ENCODE measurements at regions not wholly inside any gene's neighbourhood (a gene's known extent, or its start where the extent isn't known, plus 50 kb on each side); places are given as distances from the start of the nearest gene placed in this dataset.

- Histone ChIP-seq H3K27me3 (ENCODE audit: control insufficient read depth in 1 of 2, insufficient read depth in 2 of 2, low read length in 2 of 2) (no peaks in the 10 kb centered on the region), H3K36me3 (replicated peaks in 1 of 2; ENCODE audit: control insufficient read depth in 1 of 2, insufficient read depth in 2 of 2, low read length in 2 of 2) (peaks cover 0 to 1% of the 10 kb centered on the region in 2 experiments; a peak in 1 of 5 replicates), H3K27ac (ENCODE audit: extremely low read length, insufficient read depth, low read length) (no peak overlapping the region), H2AFZ (ENCODE audit: low read length) (no peak overlapping the region), H3K4me1 (ENCODE audit: insufficient read depth, low read length) (peaks cover 7% of the 10 kb centered on the region; the same call in 1 of the 2 replicates), H4K20me1 (ENCODE audit: insufficient read depth, low read length) (0 out of 2 replicates have a peak, but pooled peaks cover 3% of the 10 kb centered on the region), H3K9me3 (ENCODE audit: low read length) (no peaks in the 10 kb centered on the region), H3K4me2 (ENCODE audit: low read depth, low read length) (no peak overlapping the region), H3K79me2 (ENCODE audit: insufficient read depth, low read length) (no peaks in the 10 kb centered on the region), H3K9ac (ENCODE audit: insufficient read depth, low read depth, low read length) (no peak overlapping the region), H3K4me3 (replicated peaks in 1 of 3; ENCODE audit: insufficient read depth in 1 of 3, low read depth in 2 of 3, low read length in 3 of 3) (no peak overlapping the region)
- intact Hi-C loops (cut with micrococcal nuclease; ENCODE audit: unreplicated experiment) (no loop called here), in situ Hi-C loops (cut with HindIII; ENCODE audit: extremely low pct_ligation_motif_present, low pct_unique_long_range_greater_than_20kb) (no loop called here)
- whole genome bisulfite sequencing (ENCODE audit: low lambda C conversion rate) = 94% methylated on average over 6 of the region's 6 CpGs
- BruUV-seq (replicated peaks) = no TSS peak
- ATAC-seq = no peak
- TF ChIP-seq PRDM15 (CRISPR knock-in tag; IDR thresholded peaks at IDR 0.05) (no peak), RBM39 (IDR thresholded peaks at IDR 0.05; ENCODE audit: low read depth, low read length, poor library complexity, severe bottlenecking) (no peak), NR1H2 (CRISPR knock-in tag; IDR thresholded peaks at IDR 0.05; ENCODE audit: borderline replicate concordance, low read depth) (no peak), KLF16 (CRISPR knock-in tag; IDR thresholded peaks at IDR 0.05) (no peak), ZNF775 (CRISPR knock-in tag; IDR thresholded peaks at IDR 0.05; ENCODE audit: borderline replicate concordance) (no peak)
- DNase-seq (ENCODE audit: low spot score) = no peak
- FAIRE-seq = no peak
- ChIA-PET POLR2A (no interaction called here), CTCF (ENCODE audit: low intra/inter-chr PET ratio, low total read pairs) (no interaction called here)
Observed at GRCh38 chr1:168435439-168435838, 108.4 kb downstream of the XCL2 start.
